ENCODE measurements at regions not wholly inside any gene's neighbourhood (a gene's known extent, or its start where the extent isn't known, plus 50 kb on each side); places are given as distances from the start of the nearest gene placed in this dataset.

DNA sequence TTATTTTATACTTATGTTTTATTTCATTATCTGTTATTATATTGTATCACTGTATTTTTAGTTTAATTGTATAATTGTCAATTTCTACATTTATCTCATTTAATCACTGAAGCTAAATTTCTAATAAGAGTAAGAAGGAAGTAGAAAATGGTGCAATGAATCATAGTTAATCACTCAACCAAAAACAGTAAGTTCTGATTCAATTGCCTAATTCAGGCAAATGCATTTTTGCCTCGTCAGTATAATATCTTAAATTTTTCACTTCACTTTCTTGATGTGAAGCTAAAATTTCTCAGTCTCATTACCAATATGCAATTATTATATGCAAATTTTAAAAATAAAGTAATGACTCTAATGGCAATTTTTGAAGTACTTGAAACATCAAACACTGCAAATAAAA lies 340.5 kb upstream of the USP15 start:
- no peak for DNase-seq
- intact Hi-C loops (cut with DNase I), result no loop called here
- no peak overlapping the region for H3K4me3 ChIP-seq
- H3K9me3 ChIP-seq (replicated peaks in 1 of 3), result no peaks in the 10 kb centered on the region
- no peaks in the 10 kb centered on the region for H3K4me1 ChIP-seq (replicated peaks in 1 of 2)
- no peaks in the 10 kb centered on the region for H3K36me3 ChIP-seq (replicated peaks in 1 of 2)
- no peak overlapping the region for H3K27ac ChIP-seq
- 76 to 84% (median 82%) methylated on average over 1 of the region's 1 CpG for WGBS, 4 donors
- no peaks in the 10 kb centered on the region for H3K27me3 ChIP-seq
- TF ChIP-seq POLR2A (IDR thresholded peaks at IDR 0.05) (no peak), CTCF (IDR thresholded peaks at IDR 0.05) (no peak)

DNA sequence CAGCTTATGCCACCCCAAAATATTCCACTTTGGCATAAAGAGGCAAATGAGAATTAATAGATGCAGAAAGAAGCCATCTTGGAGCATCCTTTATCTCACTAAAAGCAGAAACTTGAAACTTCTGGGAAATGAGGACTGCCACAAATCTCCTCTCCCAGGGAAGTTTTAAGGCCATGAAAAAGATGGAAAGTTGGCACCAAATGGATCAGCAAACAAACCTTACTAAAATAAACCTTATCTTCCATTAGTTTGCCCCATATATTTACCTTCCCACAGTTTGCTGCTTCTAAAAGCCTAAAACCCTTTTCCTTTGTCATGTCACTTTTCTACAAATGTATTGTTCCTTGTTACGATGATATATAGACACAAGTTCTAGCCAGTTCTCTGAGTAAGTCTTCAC lies 340.0 kb upstream of the USP15 start:
- no peaks in the 10 kb centered on the region for H3K4me1 ChIP-seq (replicated peaks in 1 of 2)
- H3K9me3 ChIP-seq (replicated peaks in 1 of 3), result no peaks in the 10 kb centered on the region
- H3K36me3 ChIP-seq (replicated peaks in 1 of 2), result no peaks in the 10 kb centered on the region
- no peak overlapping the region for H3K27ac ChIP-seq
- TF ChIP-seq CTCF (IDR thresholded peaks at IDR 0.05) (no peak), POLR2A (IDR thresholded peaks at IDR 0.05) (no peak)
- H3K4me3 ChIP-seq, result no peak overlapping the region
- intact Hi-C loops (cut with DNase I), result no loop called here
- 85 to 94% (median 91%) methylated on average over 1 of the region's 1 CpG for WGBS, 4 donors
- no peaks in the 10 kb centered on the region for H3K27me3 ChIP-seq
- no peak for DNase-seq

DNA sequence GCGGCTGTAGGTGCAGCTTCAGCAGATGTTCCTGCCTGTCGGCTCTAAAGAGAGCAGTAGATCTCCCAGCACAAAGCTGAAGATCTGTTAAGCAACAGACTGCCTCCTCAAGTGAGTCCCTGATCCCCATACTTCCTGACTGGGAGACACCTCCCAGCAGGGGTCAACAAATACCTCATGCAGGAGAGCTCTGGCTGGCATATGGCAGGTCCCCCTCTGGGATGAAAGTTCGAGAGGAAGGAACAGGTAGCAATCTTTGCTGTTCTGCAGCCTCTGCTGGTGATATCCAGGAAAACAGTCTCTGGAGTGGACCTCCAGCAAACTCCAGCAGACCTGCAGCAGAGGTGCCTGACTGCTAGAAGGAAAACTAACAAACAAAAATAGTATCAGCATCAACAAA lies 337.1 kb upstream of the USP15 start:
- DNase-seq, result no peak
- no peaks in the 10 kb centered on the region for H3K36me3 ChIP-seq (replicated peaks in 1 of 2)
- intact Hi-C loops (cut with DNase I), result no loop called here
- no peaks in the 10 kb centered on the region for H3K9me3 ChIP-seq (replicated peaks in 1 of 3)
- H3K4me3 ChIP-seq, result no peak overlapping the region
- H3K4me1 ChIP-seq (replicated peaks in 1 of 2), result no peaks in the 10 kb centered on the region
- H3K27ac ChIP-seq, result no peak overlapping the region
- no peaks in the 10 kb centered on the region for H3K27me3 ChIP-seq
- TF ChIP-seq POLR2A (IDR thresholded peaks at IDR 0.05) (no peak), CTCF (IDR thresholded peaks at IDR 0.05) (no peak)
- 50 to 78% (median 70%) methylated on average over 1 to 3 of the region's 3 CpGs for WGBS, 4 donors

DNA sequence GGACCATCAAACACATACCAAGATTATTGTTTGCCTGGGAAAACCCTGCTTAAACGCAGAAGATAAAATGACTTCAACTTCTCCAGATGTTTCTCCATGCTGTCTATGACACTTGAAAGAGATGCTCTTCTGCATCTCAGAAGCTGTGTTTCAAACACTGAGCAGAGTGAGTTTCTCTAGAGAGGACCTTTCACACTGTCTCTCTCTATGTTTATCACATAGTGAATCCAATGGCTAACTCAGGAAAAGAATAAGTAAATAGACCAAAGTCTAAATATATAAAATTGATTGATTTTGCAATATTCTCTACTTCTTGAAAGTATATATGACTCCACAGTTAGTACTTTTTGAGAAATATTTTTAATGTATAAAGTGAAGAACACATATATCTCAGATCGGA lies 325.6 kb upstream of the USP15 start:
- intact Hi-C loops (cut with DNase I), result no loop called here
- Histone ChIP-seq H3K9me3 (replicated peaks in 1 of 3) (no peaks in the 10 kb centered on the region), H3K4me1 (replicated peaks in 1 of 2) (no peaks in the 10 kb centered on the region), H3K36me3 (replicated peaks in 1 of 2) (no peaks in the 10 kb centered on the region), H3K27ac (no peak overlapping the region), H3K4me3 (no peak overlapping the region), H3K27me3 (no peaks in the 10 kb centered on the region)
- TF ChIP-seq POLR2A (IDR thresholded peaks at IDR 0.05) (no peak), CTCF (IDR thresholded peaks at IDR 0.05) (no peak)
- no peak for DNase-seq
- WGBS, 4 donors, result 72 to 84% (median 82%) methylated on average over 2 of the region's 2 CpGs

All from adrenal gland (tissue), 9 donors.